Liver (tissue), 8 donors: ENCODE measurements at regions not wholly inside any gene's neighbourhood (a gene's known extent, or its start where the extent isn't known, plus 50 kb on each side); places are given as distances from the start of the nearest gene placed in this dataset.

Experiments used
- DNase-seq: peaks from one replicate; pipeline ENCODE4 v3.0.0-alpha.2; 2017; ENCODE audit warnings: low spot score
- H3K27ac ChIP-seq, 2 donors: one replicate each; pipeline ENCODE4 v1.7.0; 2013; ENCODE audit warnings: inconsistent platforms in 2 of 2, low read length in 2 of 2, control low read depth in 1 of 2, low read depth in 1 of 2, mild to moderate bottlenecking in 1 of 2
- H3K27me3 ChIP-seq, 4 donors: one replicate each; pipeline versions ENCODE4 v1.6.1 to v1.7.0; 2013; ENCODE audit warnings: low read length in 3 of 4, inconsistent platforms in 1 of 4, mild to moderate bottlenecking in 1 of 4, moderate library complexity in 1 of 4; ENCODE audit not compliant: control insufficient read depth in 4 of 4, insufficient read depth in 4 of 4
- H3K36me3 ChIP-seq, 4 donors: one replicate each; pipeline versions ENCODE4 v1.6.1 to v1.7.0; 2013; ENCODE audit warnings: low read length in 3 of 4, mild to moderate bottlenecking in 3 of 4, low read depth in 1 of 4, moderate library complexity in 1 of 4; ENCODE audit not compliant: control insufficient read depth in 4 of 4, insufficient read depth in 3 of 4
- H3K4me1 ChIP-seq, 4 donors: one replicate each; pipeline versions ENCODE4 v1.6.1 to v1.7.0; 2013; ENCODE audit warnings: low read length in 3 of 4, mild to moderate bottlenecking in 3 of 4, moderate library complexity in 1 of 4; ENCODE audit not compliant: control insufficient read depth in 4 of 4, insufficient read depth in 4 of 4
- H3K4me3 ChIP-seq, 3 donors: one replicate each; pipeline versions ENCODE4 v1.6.1 to v1.7.0; 2013; ENCODE audit warnings: low read length in 3 of 3, control low read depth in 1 of 3, low read depth in 1 of 3, mild to moderate bottlenecking in 1 of 3
- H3K9ac ChIP-seq, 2 donors: one replicate each; pipeline ENCODE4 v1.7.0; 2013; ENCODE audit warnings: low read length in 2 of 2, mild to moderate bottlenecking in 2 of 2, moderate library complexity in 2 of 2, control low read depth in 1 of 2, low read depth in 1 of 2
- H3K9me3 ChIP-seq, 4 donors: one replicate each; pipeline versions ENCODE4 v1.6.1 to v1.7.0; 2013; ENCODE audit warnings: low read length in 3 of 4; ENCODE audit not compliant: control insufficient read depth in 4 of 4
- EGR1 ChIP-seq, 2 donors: IDR thresholded peaks; 2 replicates each; pipeline ENCODE4 v1.6.1; 2016 to 2018; ENCODE audit warnings: antibody characterized with exemption in 2 of 2, low read depth in 2 of 2
- FOXA1 ChIP-seq: IDR thresholded peaks from 2 replicates; pipeline ENCODE4 v1.6.1; 2016; ENCODE audit warnings: antibody characterized with exemption
- FOXA2 ChIP-seq: IDR thresholded peaks from 2 replicates; pipeline ENCODE4 v1.6.1; 2016; ENCODE audit warnings: antibody characterized with exemption
- GABPA ChIP-seq, 2 donors: IDR thresholded peaks in 1 of 2; conservative IDR thresholded peaks in 1 of 2; 2 replicates each; pipeline ENCODE4 v1.6.1; 2016; ENCODE audit warnings: antibody characterized with exemption in 2 of 2, mild to moderate bottlenecking in 1 of 2, moderate library complexity in 1 of 2
- HNF4A ChIP-seq, 2 donors: conservative IDR thresholded peaks; 2 replicates each; pipeline ENCODE4 v1.6.1; 2016; ENCODE audit warnings: antibody characterized with exemption in 2 of 2, mild to moderate bottlenecking in 2 of 2
- HNF4G ChIP-seq: IDR thresholded peaks from 2 replicates; pipeline ENCODE4 v1.6.1; 2016; ENCODE audit warnings: antibody characterized with exemption
- JUND ChIP-seq, 2 donors: IDR thresholded peaks; 2 replicates each; pipeline ENCODE4 v1.6.1; 2016; ENCODE audit warnings: antibody characterized with exemption in 2 of 2
- MAX ChIP-seq: IDR thresholded peaks from 2 replicates; pipeline ENCODE4 v1.6.1; 2016; ENCODE audit warnings: antibody characterized with exemption
- NR2F2 ChIP-seq: IDR thresholded peaks from 2 replicates; pipeline ENCODE4 v1.6.1; 2016; ENCODE audit warnings: antibody characterized with exemption
- RAD21 ChIP-seq, 2 donors: IDR thresholded peaks; 2 replicates each; pipeline ENCODE4 v1.6.1; 2016; ENCODE audit warnings: antibody characterized with exemption in 2 of 2, mild to moderate bottlenecking in 2 of 2
- REST ChIP-seq: IDR thresholded peaks from 2 replicates; pipeline ENCODE4 v1.6.1; 2016; ENCODE audit warnings: antibody characterized with exemption, mild to moderate bottlenecking
- RXRA ChIP-seq, 2 donors: IDR thresholded peaks; 2 replicates each; pipeline ENCODE4 v1.6.1; 2017 to 2018; ENCODE audit warnings: antibody characterized with exemption in 2 of 2, mild to moderate bottlenecking in 1 of 2
- SP1 ChIP-seq: IDR thresholded peaks from 2 replicates; pipeline ENCODE4 v1.6.1; 2018; ENCODE audit warnings: antibody characterized with exemption, mild to moderate bottlenecking
- TAF1 ChIP-seq: conservative IDR thresholded peaks from 2 replicates; pipeline ENCODE4 v1.6.1; 2016; ENCODE audit warnings: antibody characterized with exemption, mild to moderate bottlenecking
- YY1 ChIP-seq: IDR thresholded peaks from 2 replicates; pipeline ENCODE4 v1.6.1; 2016; ENCODE audit warnings: antibody characterized with exemption, mild to moderate bottlenecking
- WGBS: extraction: QIAGEN DNeasy Blood & Tissue Kit; methylation state at CpG from one replicate; pipeline ENCODE4 v1.1.7; 2013; 5-methylcytosine and 5-hydroxymethylcytosine counted together
- TF ChIP-seq, protein P1 (sequence below): fragments of 150-350 bp; IDR thresholded peaks from 2 replicates; pipeline ENCODE4 v1.5.1; 2017; ENCODE audit warnings: improper control_type of control experiment, low read depth, low read length; ENCODE audit not compliant: missing input control
- TF ChIP-seq, protein P2 (sequence below): IDR thresholded peaks from 2 replicates; pipeline ENCODE4 v1.6.1; 2016; ENCODE audit warnings: antibody characterized with exemption
- TF ChIP-seq, protein P3 (sequence below): IDR thresholded peaks from 2 replicates; pipeline ENCODE4 v1.6.1; 2016; ENCODE audit warnings: antibody characterized with exemption
- donor health status: healthy.
- donor health status: healthy.
- donor health status: healthy.
- donor health status: healthy.
- donor health status: healthy.

DNA sequence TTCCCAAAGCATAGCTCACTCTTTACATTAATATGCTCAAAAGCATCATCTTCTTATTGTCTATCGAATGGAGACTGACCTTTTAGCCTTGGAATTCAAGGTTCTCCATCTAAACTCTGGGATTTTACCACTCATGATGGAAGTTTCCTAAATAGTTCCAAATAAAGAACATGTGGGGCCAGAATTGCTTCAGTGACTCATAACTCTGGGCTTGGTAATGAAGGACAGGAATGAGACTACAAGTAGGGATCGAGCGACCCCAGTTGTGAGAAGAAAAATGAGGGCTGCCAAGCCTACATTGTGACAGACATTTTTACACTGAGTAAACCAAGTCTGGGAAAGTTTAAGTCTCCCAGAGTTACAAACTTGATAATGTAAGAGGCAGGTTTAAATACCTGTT, 269.9 kb downstream of the CBLL2 start:
- TF ChIP-seq RXRA (IDR thresholded peaks at IDR 0.05) (no peak), RAD21 (IDR thresholded peaks at IDR 0.05) (no peak), SP1 (no peak), GABPA (IDR thresholded peaks at IDR 0.05 in 1 of 2, conservative IDR thresholded peaks at IDR 0.05 in 1 of 2) (no peak), HNF4G (no peak), JUND (IDR thresholded peaks at IDR 0.05) (no peak), FOXA1 (no peak), MAX (no peak), EGR1 (IDR thresholded peaks at IDR 0.05; ENCODE audit: low read depth in 2 of 2) (no peak), YY1 (no peak), NR2F2 (no peak), HNF4A (conservative IDR thresholded peaks at IDR 0.05) (no peak), REST (no peak), TAF1 (no peak), FOXA2 (no peak)
- TF ChIP-seq, protein P1, sequence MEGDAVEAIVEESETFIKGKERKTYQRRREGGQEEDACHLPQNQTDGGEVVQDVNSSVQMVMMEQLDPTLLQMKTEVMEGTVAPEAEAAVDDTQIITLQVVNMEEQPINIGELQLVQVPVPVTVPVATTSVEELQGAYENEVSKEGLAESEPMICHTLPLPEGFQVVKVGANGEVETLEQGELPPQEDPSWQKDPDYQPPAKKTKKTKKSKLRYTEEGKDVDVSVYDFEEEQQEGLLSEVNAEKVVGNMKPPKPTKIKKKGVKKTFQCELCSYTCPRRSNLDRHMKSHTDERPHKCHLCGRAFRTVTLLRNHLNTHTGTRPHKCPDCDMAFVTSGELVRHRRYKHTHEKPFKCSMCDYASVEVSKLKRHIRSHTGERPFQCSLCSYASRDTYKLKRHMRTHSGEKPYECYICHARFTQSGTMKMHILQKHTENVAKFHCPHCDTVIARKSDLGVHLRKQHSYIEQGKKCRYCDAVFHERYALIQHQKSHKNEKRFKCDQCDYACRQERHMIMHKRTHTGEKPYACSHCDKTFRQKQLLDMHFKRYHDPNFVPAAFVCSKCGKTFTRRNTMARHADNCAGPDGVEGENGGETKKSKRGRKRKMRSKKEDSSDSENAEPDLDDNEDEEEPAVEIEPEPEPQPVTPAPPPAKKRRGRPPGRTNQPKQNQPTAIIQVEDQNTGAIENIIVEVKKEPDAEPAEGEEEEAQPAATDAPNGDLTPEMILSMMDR, result no peak
- TF ChIP-seq, protein P2, sequence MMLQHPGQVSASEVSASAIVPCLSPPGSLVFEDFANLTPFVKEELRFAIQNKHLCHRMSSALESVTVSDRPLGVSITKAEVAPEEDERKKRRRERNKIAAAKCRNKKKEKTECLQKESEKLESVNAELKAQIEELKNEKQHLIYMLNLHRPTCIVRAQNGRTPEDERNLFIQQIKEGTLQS, result no peak
- DNase-seq, result no peak
- Histone ChIP-seq H3K4me3 (no peak overlapping the region), H3K9ac (no peak overlapping the region), H3K4me1 (no peaks in the 10 kb centered on the region), H3K27me3 (no peaks in the 10 kb centered on the region), H3K9me3 (peaks cover 0 to 4% (median 0%) of the 10 kb centered on the region in 4 donors), H3K36me3 (no peaks in the 10 kb centered on the region), H3K27ac (no peak overlapping the region)
- 84% methylated on average over 3 of the region's 3 CpGs for WGBS

- Histone ChIP-seq H3K4me3 (no peak overlapping the region), H3K27ac (no peak overlapping the region), H3K4me1 (no peaks in the 10 kb centered on the region), H3K9me3 (no peaks in the 10 kb centered on the region), H3K36me3 (no peaks in the 10 kb centered on the region), H3K9ac (no peak overlapping the region), H3K27me3 (peaks cover 0 to 3% (median 0%) of the 10 kb centered on the region in 4 donors)
- 69% methylated on average over 4 of the region's 4 CpGs for WGBS
- no peak for DNase-seq
- TF ChIP-seq RAD21 (IDR thresholded peaks at IDR 0.05), result no peak
- no peak for TF ChIP-seq FOXA1
- no peak for TF ChIP-seq SP1
- no peak for TF ChIP-seq EGR1 (IDR thresholded peaks at IDR 0.05; ENCODE audit: low read depth in 2 of 2)
- no peak for TF ChIP-seq HNF4G
- TF ChIP-seq, protein P1, result no peak
- TF ChIP-seq REST, result no peak
- TF ChIP-seq NR2F2, result no peak
- TF ChIP-seq, protein P2, result no peak
- TF ChIP-seq, protein P3, sequence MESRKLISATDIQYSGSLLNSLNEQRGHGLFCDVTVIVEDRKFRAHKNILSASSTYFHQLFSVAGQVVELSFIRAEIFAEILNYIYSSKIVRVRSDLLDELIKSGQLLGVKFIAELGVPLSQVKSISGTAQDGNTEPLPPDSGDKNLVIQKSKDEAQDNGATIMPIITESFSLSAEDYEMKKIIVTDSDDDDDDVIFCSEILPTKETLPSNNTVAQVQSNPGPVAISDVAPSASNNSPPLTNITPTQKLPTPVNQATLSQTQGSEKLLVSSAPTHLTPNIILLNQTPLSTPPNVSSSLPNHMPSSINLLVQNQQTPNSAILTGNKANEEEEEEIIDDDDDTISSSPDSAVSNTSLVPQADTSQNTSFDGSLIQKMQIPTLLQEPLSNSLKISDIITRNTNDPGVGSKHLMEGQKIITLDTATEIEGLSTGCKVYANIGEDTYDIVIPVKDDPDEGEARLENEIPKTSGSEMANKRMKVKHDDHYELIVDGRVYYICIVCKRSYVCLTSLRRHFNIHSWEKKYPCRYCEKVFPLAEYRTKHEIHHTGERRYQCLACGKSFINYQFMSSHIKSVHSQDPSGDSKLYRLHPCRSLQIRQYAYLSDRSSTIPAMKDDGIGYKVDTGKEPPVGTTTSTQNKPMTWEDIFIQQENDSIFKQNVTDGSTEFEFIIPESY, result no peak
- TF ChIP-seq YY1, result no peak
- TF ChIP-seq JUND (IDR thresholded peaks at IDR 0.05), result no peak
- no peak for TF ChIP-seq GABPA (IDR thresholded peaks at IDR 0.05 in 1 of 2, conservative IDR thresholded peaks at IDR 0.05 in 1 of 2)
These were observed 286.8 kb downstream of the CBLL2 start for GRCh38 chrX:22559506-22559905.
